ENCODE measurements at regions not wholly inside any gene's neighbourhood (a gene's known extent, or its start where the extent isn't known, plus 50 kb on each side); places are given as distances from the start of the nearest gene placed in this dataset.

DNA sequence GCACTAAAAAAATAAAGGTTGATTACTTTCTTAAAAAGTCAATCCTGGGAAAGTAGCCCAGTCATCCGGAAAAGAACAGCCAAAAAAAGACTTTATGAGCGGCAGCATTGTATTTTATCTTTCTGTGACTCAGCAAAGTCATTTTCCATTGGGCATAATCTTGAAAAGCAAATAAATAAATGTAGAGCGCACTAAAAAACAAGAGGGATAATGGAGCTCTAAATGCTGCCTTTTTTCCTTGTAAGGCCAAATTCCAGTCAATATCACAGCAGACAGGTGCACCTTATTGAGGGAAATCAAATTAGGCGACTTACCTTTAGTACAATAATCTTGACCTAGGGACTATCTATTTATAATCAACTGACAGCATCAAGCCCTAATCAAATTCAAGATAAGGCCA, 266.8 kb downstream of the MTRR start:
- TF ChIP-seq, protein P1, sequence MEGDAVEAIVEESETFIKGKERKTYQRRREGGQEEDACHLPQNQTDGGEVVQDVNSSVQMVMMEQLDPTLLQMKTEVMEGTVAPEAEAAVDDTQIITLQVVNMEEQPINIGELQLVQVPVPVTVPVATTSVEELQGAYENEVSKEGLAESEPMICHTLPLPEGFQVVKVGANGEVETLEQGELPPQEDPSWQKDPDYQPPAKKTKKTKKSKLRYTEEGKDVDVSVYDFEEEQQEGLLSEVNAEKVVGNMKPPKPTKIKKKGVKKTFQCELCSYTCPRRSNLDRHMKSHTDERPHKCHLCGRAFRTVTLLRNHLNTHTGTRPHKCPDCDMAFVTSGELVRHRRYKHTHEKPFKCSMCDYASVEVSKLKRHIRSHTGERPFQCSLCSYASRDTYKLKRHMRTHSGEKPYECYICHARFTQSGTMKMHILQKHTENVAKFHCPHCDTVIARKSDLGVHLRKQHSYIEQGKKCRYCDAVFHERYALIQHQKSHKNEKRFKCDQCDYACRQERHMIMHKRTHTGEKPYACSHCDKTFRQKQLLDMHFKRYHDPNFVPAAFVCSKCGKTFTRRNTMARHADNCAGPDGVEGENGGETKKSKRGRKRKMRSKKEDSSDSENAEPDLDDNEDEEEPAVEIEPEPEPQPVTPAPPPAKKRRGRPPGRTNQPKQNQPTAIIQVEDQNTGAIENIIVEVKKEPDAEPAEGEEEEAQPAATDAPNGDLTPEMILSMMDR (IDR thresholded peaks at IDR 0.05; ENCODE audit: low read length), result no peak
- no peak for TF ChIP-seq EZH2 (IDR thresholded peaks at IDR 0.05; ENCODE audit: borderline replicate concordance, low read length)

Data from OCI-LY1 (cell line).